BJ (cell line): ENCODE measurements at regions not wholly inside any gene's neighbourhood (a gene's known extent, or its start where the extent isn't known, plus 50 kb on each side); places are given as distances from the start of the nearest gene placed in this dataset.
"Not testable (repeated sequence)": the region's sequence is repeated elsewhere in the genome, so short reads cannot be mapped to it uniquely, and the experiment has no call there.

Experiments
- CTCF ChIA-PET: fragments of 350-600 bp; formaldehyde crosslinking; extraction: SDS; loops from one replicate; lab custom pipeline; 2021; ENCODE audit warnings: antibody characterized with exemption, inconsistent platforms; lab: Yijun Ruan, JAX
- POLR2A ChIA-PET: fragments of 300-600 bp; sonication (Branson Sonifier 250); formaldehyde crosslinking; extraction: SDS; loops from one replicate; lab custom pipeline; 2021; ENCODE audit warnings: antibody characterized with exemption; lab: Charles Lee
- DNase-seq: peaks from one replicate; pipeline ENCODE4 v3.0.0-alpha.2; 2011; ENCODE audit warnings: low read depth
- H3K27me3 ChIP-seq: 2 replicates; pipeline ENCODE4 v1.6.0; 2011; ENCODE audit warnings: low read length; ENCODE audit not compliant: control insufficient read depth, insufficient read depth
- H3K36me3 ChIP-seq: 2 replicates; pipeline ENCODE4 v1.5.1; 2011; ENCODE audit warnings: low read length; ENCODE audit not compliant: control insufficient read depth, insufficient read depth
- H3K4me3 ChIP-seq: 2 replicates; pipeline ENCODE4 v1.5.1; 2011; ENCODE audit warnings: low read depth, mild to moderate bottlenecking, control low read depth, low read length
- TF ChIP-seq, protein P1 (sequence below): IDR thresholded peaks from 2 replicates; pipeline ENCODE4 v1.5.1; 2011; ENCODE audit warnings: low read depth, mild to moderate bottlenecking, control low read depth, inconsistent platforms, low read length, moderate library complexity; ENCODE audit not compliant: insufficient read depth

DNA sequence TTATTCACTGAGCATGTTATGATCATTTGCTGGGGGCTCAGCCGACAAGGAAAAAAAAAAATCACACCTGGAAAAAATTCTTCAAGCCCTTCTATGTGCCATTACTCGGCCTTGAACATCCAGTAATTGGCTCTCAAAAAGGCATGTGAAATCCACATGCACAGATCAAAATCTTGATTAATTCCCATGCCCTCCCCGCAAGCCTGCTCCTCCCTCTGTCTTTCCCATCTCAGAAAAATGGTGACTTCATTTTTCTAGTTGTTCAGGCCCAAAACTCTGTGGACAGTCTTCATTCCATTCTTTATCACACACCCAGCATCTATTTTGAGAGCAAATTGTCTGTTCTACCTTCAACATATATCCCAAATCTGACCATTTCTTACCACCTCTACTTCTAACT, 91.2 kb upstream of the FRMD4A start:
- TF ChIP-seq, protein P1, sequence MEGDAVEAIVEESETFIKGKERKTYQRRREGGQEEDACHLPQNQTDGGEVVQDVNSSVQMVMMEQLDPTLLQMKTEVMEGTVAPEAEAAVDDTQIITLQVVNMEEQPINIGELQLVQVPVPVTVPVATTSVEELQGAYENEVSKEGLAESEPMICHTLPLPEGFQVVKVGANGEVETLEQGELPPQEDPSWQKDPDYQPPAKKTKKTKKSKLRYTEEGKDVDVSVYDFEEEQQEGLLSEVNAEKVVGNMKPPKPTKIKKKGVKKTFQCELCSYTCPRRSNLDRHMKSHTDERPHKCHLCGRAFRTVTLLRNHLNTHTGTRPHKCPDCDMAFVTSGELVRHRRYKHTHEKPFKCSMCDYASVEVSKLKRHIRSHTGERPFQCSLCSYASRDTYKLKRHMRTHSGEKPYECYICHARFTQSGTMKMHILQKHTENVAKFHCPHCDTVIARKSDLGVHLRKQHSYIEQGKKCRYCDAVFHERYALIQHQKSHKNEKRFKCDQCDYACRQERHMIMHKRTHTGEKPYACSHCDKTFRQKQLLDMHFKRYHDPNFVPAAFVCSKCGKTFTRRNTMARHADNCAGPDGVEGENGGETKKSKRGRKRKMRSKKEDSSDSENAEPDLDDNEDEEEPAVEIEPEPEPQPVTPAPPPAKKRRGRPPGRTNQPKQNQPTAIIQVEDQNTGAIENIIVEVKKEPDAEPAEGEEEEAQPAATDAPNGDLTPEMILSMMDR, result no peak
- Histone ChIP-seq H3K36me3 (no peaks in the 10 kb centered on the region), H3K27me3 (peaks cover 4% of the 10 kb centered on the region; the same call in 1 of the 2 replicates), H3K4me3 (no peak overlapping the region)
- ChIA-PET POLR2A (no interaction called here), CTCF (interaction anchor here (1.4 to 1.8 kb wide), 2 partner anchors 10 to 26 kb away, joined by 3 to 7 read pairs; no protein-coding TSS in a partner anchor)
- DNase-seq, result no peak

GRCh38 chr10:14417336-14417735, 86.6 kb upstream of the FRMD4A start:
- POLR2A ChIA-PET, H3K27me3 ChIP-seq, H3K4me3 ChIP-seq, CTCF ChIA-PET, DNase-seq, H3K36me3 ChIP-seq: not testable (repeated sequence)

- H3K4me3 ChIP-seq, result no peak overlapping the region
- CTCF ChIA-PET, result interaction anchor here (1.0 to 1.1 kb wide), 2 partner anchors 20 to 85 kb away, joined by 3 read pairs; no protein-coding TSS in a partner anchor
These were observed 85.6 kb upstream of the FRMD4A start for GRCh38 chr10:14416308-14416700.

GRCh38 chr10:14415676-14416307, 85.1 kb upstream of the FRMD4A start:
- H3K27me3 ChIP-seq, result peaks cover 2% of the 10 kb centered on the region
- ChIA-PET POLR2A (no interaction called here), CTCF (interaction anchor here (1.0 to 1.1 kb wide), 2 partner anchors 19 to 85 kb away, joined by 3 read pairs; no protein-coding TSS in a partner anchor)
- no peak overlapping the region for H3K4me3 ChIP-seq
- TF ChIP-seq, protein P1, result no peak
- no peaks in the 10 kb centered on the region for H3K36me3 ChIP-seq
- no peak for DNase-seq

More at GRCh38 chr10:14416308-14416700, 85.6 kb upstream of the FRMD4A start:
- DNase-seq, result no peak
- POLR2A ChIA-PET, result no interaction called here
- Histone ChIP-seq H3K27me3 (peaks cover 2% of the 10 kb centered on the region), H3K36me3 (no peaks in the 10 kb centered on the region)
- TF ChIP-seq, protein P1, result no peak

DNA sequence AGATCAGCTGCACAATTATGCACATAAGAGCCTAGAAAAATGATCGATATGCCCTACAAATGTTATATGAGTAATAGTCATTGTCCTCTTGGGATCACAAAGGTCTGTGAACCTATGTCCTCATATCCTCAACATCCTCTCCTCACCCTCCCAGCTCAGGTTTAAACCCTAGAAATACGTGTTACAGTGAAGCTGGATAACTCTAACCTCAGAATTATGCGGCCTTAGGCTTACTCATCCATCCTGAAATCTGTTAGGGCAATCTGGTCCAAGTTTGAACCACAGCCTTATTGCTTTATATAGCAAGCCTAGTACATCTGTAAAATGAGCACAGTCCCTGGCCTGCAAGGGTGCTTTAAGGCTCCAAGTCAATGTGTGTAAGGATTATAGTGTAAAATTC, 84.2 kb upstream of the FRMD4A start:
- no peak overlapping the region for H3K4me3 ChIP-seq
- TF ChIP-seq, protein P1, result no peak
- DNase-seq, result no peak
- H3K36me3 ChIP-seq, result no peaks in the 10 kb centered on the region
- peaks cover 2% of the 10 kb centered on the region for H3K27me3 ChIP-seq
- POLR2A ChIA-PET, result no interaction called here
- CTCF ChIA-PET, result no interaction called here
